H9 (cell line): ENCODE measurements at regions not wholly inside any gene's neighbourhood (a gene's known extent, or its start where the extent isn't known, plus 50 kb on each side); places are given as distances from the start of the nearest gene placed in this dataset.

Experiments
- DNase-seq: peaks from one replicate; pipeline ENCODE4 v3.0.0-alpha.2; 2017
- H2AFZ ChIP-seq: one replicate; pipeline ENCODE4 v1.6.1; 2013; ENCODE audit warnings: mild to moderate bottlenecking, low read length, control low read depth, moderate library complexity
- H2AK5ac ChIP-seq: 2 replicates; pipeline ENCODE4 v1.6.1; 2013; ENCODE audit warnings: low read length, control low read depth, mixed read lengths; ENCODE audit not compliant: insufficient read length
- H2BK120ac ChIP-seq: one replicate; pipeline ENCODE4 v1.6.1; 2013; ENCODE audit warnings: low read depth, mild to moderate bottlenecking, low read length, control low read depth, inconsistent platforms; ENCODE audit not compliant: poor library complexity, severe bottlenecking
- H2BK12ac ChIP-seq: 2 replicates; pipeline ENCODE4 v1.6.1; 2013; ENCODE audit warnings: low read length, control low read depth, mixed read lengths, low read depth; ENCODE audit not compliant: insufficient read length
- H2BK15ac ChIP-seq: 2 replicates; pipeline ENCODE4 v1.6.1; 2013; ENCODE audit warnings: low read depth, low read length, control low read depth
- H2BK20ac ChIP-seq: one replicate; pipeline ENCODE4 v1.6.1; 2013; ENCODE audit warnings: low read depth, mild to moderate bottlenecking, low read length, control low read depth, inconsistent platforms; ENCODE audit not compliant: poor library complexity, severe bottlenecking
- H2BK5ac ChIP-seq: 2 replicates; pipeline ENCODE4 v1.6.1; 2013; ENCODE audit warnings: low read length, control low read depth, mixed read lengths; ENCODE audit not compliant: insufficient read length
- H3K14ac ChIP-seq: 2 replicates; pipeline ENCODE4 v1.6.1; 2013; ENCODE audit warnings: low read length, control low read depth; ENCODE audit not compliant: insufficient read depth
- H3K18ac ChIP-seq: 2 replicates; pipeline ENCODE4 v1.6.1; 2013; ENCODE audit warnings: low read depth, mild to moderate bottlenecking, mixed read lengths, low read length, control low read depth; ENCODE audit not compliant: insufficient read length
- H3K23ac ChIP-seq: 2 replicates; pipeline ENCODE4 v1.6.1; 2013; ENCODE audit warnings: low read length, control low read depth, mixed read lengths, low read depth; ENCODE audit not compliant: insufficient read length
- H3K23me2 ChIP-seq: 2 replicates; pipeline ENCODE4 v1.6.1; 2013; ENCODE audit warnings: low read depth, mild to moderate bottlenecking, mixed read lengths, low read length, control low read depth; ENCODE audit not compliant: insufficient read length, poor library complexity, severe bottlenecking
- H3K27ac ChIP-seq: 2 replicates; pipeline ENCODE4 v1.5.1; 2013; ENCODE audit warnings: low read length, control low read depth, mixed read lengths, low read depth; ENCODE audit not compliant: insufficient read length
- H3K27me3 ChIP-seq: 2 replicates; pipeline ENCODE4 v1.6.1; 2013; ENCODE audit warnings: low read length, control low read depth, inconsistent platforms; ENCODE audit not compliant: insufficient read depth
- H3K4ac ChIP-seq: 2 replicates; pipeline ENCODE4 v1.6.1; 2013; ENCODE audit warnings: low read depth, mild to moderate bottlenecking, control low read depth, inconsistent platforms, low read length, moderate library complexity
- H3K4me1 ChIP-seq: 2 replicates; pipeline ENCODE4 v1.6.1; 2013; ENCODE audit warnings: low read length, control low read depth, inconsistent platforms; ENCODE audit not compliant: insufficient read depth
- H3K4me2 ChIP-seq: 2 replicates; pipeline ENCODE4 v1.6.1; 2013; ENCODE audit warnings: low read length, control low read depth, mixed read lengths; ENCODE audit not compliant: insufficient read length, insufficient read depth
- H3K56ac ChIP-seq: 2 replicates; pipeline ENCODE4 v1.6.1; 2013; ENCODE audit warnings: low read depth, mild to moderate bottlenecking, mixed read lengths, low read length, control low read depth; ENCODE audit not compliant: insufficient read length
- H3K79me1 ChIP-seq: 2 replicates; pipeline ENCODE4 v1.6.1; 2013; ENCODE audit warnings: low read depth, mild to moderate bottlenecking, moderate library complexity, low read length, control low read depth, inconsistent platforms; ENCODE audit not compliant: insufficient read depth, poor library complexity, severe bottlenecking
- H3K79me2 ChIP-seq: 2 replicates; pipeline ENCODE4 v1.6.1; 2013; ENCODE audit warnings: low read length, control low read depth, inconsistent platforms; ENCODE audit not compliant: insufficient read depth
- H3K9ac ChIP-seq: 2 replicates; pipeline ENCODE4 v1.6.1; 2013; ENCODE audit warnings: low read length, control low read depth, mixed read lengths; ENCODE audit not compliant: insufficient read length; ENCODE audit errors: extremely low read depth
- H3K9me3 ChIP-seq: one replicate; pipeline ENCODE4 v1.6.1; 2013; ENCODE audit warnings: low read depth, low read length, inconsistent platforms; ENCODE audit not compliant: control insufficient read depth
- H3T11ph ChIP-seq: one replicate; pipeline ENCODE4 v1.6.1; 2013; ENCODE audit warnings: mild to moderate bottlenecking, low read length, control low read depth, inconsistent platforms
- H4K20me1 ChIP-seq: one replicate; pipeline ENCODE4 v1.6.1; 2013; ENCODE audit not compliant: control insufficient read depth, insufficient read length, insufficient read depth
- H4K5ac ChIP-seq: 2 replicates; pipeline ENCODE4 v1.6.1; 2013; ENCODE audit warnings: low read depth, mild to moderate bottlenecking, mixed read lengths, low read length, control low read depth; ENCODE audit not compliant: insufficient read length
- H4K8ac ChIP-seq: replicated peaks from 2 replicates; pipeline ENCODE4 v1.6.1; 2013; ENCODE audit warnings: low read length, control low read depth, mixed read lengths, low read depth; ENCODE audit not compliant: insufficient read length
- H4K91ac ChIP-seq: 2 replicates; pipeline ENCODE4 v1.6.1; 2013; ENCODE audit warnings: low read depth, mild to moderate bottlenecking, moderate library complexity, mixed read lengths, low read length, control low read depth; ENCODE audit not compliant: insufficient read length
- H3K27ac Mint-ChIP-seq, 3 experiments: 2 replicates in 2 of 3; 3 replicates in 1 of 3; pipeline ENCODE4 v1.8.0; 2020 to 2021; ENCODE audit warnings: mixed read lengths in 3 of 3, mild to moderate bottlenecking in 1 of 3, moderate library complexity in 1 of 3
- H3K27me3 Mint-ChIP-seq: 2 replicates; pipeline ENCODE4 v1.8.0; 2021; ENCODE audit warnings: low read depth, mild to moderate bottlenecking, moderate library complexity, mixed read lengths
- H3K36me3 Mint-ChIP-seq, 3 experiments: 2 replicates in 2 of 3; 3 replicates in 1 of 3; pipeline ENCODE4 v1.8.0; 2020 to 2021; ENCODE audit warnings: low read depth in 3 of 3, mixed read lengths in 3 of 3; ENCODE audit not compliant: insufficient read depth in 1 of 3
- H3K4me1 Mint-ChIP-seq, 2 experiments: 2 replicates each; pipeline ENCODE4 v1.8.0; 2020; ENCODE audit warnings: mixed read lengths in 2 of 2
- H3K4me3 Mint-ChIP-seq, 2 experiments: 2 replicates in 1 of 2; 3 replicates in 1 of 2; pipeline ENCODE4 v1.8.0; 2020 to 2021; ENCODE audit warnings: mild to moderate bottlenecking in 2 of 2, mixed read lengths in 2 of 2, moderate library complexity in 1 of 2
- H3K9me3 Mint-ChIP-seq, 2 experiments: 2 replicates in 1 of 2; 3 replicates in 1 of 2; pipeline ENCODE4 v1.8.0; 2020; ENCODE audit warnings: mild to moderate bottlenecking in 2 of 2, mixed read lengths in 2 of 2, moderate library complexity in 1 of 2
- CTCF ChIP-seq: fragments of 200-600 bp; sonication (generic); conservative IDR thresholded peaks from 3 replicates; pipeline ENCODE4 v1.8.0; 2021; ENCODE audit warnings: antibody characterized with exemption, mild to moderate bottlenecking
- WGBS: extraction: QIAGEN DNeasy Blood & Tissue Kit; methylation state at CpG from one replicate; pipeline ENCODE4 v1.1.7; 2013; ENCODE audit warnings: missing lambda C conversion rate, low lambda C conversion rate, mixed read lengths; ENCODE audit not compliant: insufficient read length; ENCODE audit errors: extremely low coverage; 5-methylcytosine and 5-hydroxymethylcytosine counted together

DNA sequence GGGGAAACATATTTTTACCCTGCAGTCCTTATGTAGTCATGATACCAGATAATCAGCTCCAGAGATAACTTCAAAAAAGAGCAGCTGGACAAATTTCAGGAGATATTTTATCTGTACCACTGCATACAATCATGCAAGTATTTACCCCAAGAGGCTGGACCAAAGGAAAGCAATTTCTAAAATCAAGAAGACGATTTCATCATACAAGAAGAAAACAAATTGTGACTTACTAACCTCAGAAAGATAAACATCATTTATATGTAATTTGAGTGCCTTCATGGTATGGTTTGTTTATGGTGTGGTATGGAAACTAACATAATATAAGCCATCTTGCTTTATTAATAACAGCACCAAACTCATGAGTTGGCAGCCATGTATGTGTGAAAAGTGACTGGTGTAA, 603.6 kb downstream of the PSAT1 start:
- H2BK5ac ChIP-seq, result no peak overlapping the region
- H4K5ac ChIP-seq, result no peak overlapping the region
- no peak for DNase-seq
- no peak for TF ChIP-seq CTCF
- no peaks in the 10 kb centered on the region for H4K20me1 ChIP-seq
- no peak overlapping the region for H3K4ac ChIP-seq
- H2AK5ac ChIP-seq, result no peak overlapping the region
- H3K27ac ChIP-seq, result no peak overlapping the region
- no peaks in the 10 kb centered on the region for H3K36me3 Mint-ChIP-seq
- no peak overlapping the region for H3K14ac ChIP-seq
- no peak overlapping the region for H3K27ac Mint-ChIP-seq
- no peak overlapping the region for H2BK120ac ChIP-seq
- whole genome bisulfite sequencing, result no CpG with 5 or more reads among the region's 1 CpG
- H3K79me2 ChIP-seq, result no peaks in the 10 kb centered on the region
- H3K9me3 Mint-ChIP-seq, result no peaks in the 10 kb centered on the region
- H3K9ac ChIP-seq, result no peak overlapping the region
- H3K56ac ChIP-seq, result no peak overlapping the region
- no peak overlapping the region for H2AFZ ChIP-seq
- H2BK12ac ChIP-seq, result no peak overlapping the region
- H2BK20ac ChIP-seq, result no peak overlapping the region
- no peaks in the 10 kb centered on the region for H3K9me3 ChIP-seq
- no peak overlapping the region for H3K23ac ChIP-seq
- no peak overlapping the region for H3K4me3 Mint-ChIP-seq
- no peaks in the 10 kb centered on the region for H3K27me3 Mint-ChIP-seq
- no peaks in the 10 kb centered on the region for H3K79me1 ChIP-seq
- H3K27me3 ChIP-seq, result no peaks in the 10 kb centered on the region
- no peak overlapping the region for H2BK15ac ChIP-seq
- no peak overlapping the region for H3T11ph ChIP-seq
- H3K4me1 ChIP-seq, result no peaks in the 10 kb centered on the region
- H3K18ac ChIP-seq, result no peak overlapping the region
- no peak overlapping the region for H4K91ac ChIP-seq
- H3K4me2 ChIP-seq, result no peak overlapping the region
- H3K4me1 Mint-ChIP-seq, result no peaks in the 10 kb centered on the region
- H3K23me2 ChIP-seq, result no peaks in the 10 kb centered on the region
- H4K8ac ChIP-seq, result no peak overlapping the region
